Eye (tissue), 1 donor: ENCODE measurements at regions not wholly inside any gene's neighbourhood (a gene's known extent, or its start where the extent isn't known, plus 50 kb on each side); places are given as distances from the start of the nearest gene placed in this dataset.

ENCODE experiments used
- DNase-seq: peaks from one replicate; pipeline ENCODE4 v3.0.0-alpha.2; 2015

- no peak for DNase-seq
Observed at GRCh38 chr9:135198144-135198543, 110.7 kb downstream of the OLFM1 start.

GRCh38 chr9:135198586-135199285, 111.3 kb downstream of the OLFM1 start:
- no peak for DNase-seq

GRCh38 chr9:135199489-135199888, 112.0 kb downstream of the OLFM1 start:
- DNase-seq = no peak

- no peak for DNase-seq
Observed at GRCh38 chr9:135201711-135202110, 114.2 kb downstream of the OLFM1 start.

- DNase-seq = no peak
Observed at GRCh38 chr9:135204177-135204576, 116.7 kb downstream of the OLFM1 start.

DNA sequence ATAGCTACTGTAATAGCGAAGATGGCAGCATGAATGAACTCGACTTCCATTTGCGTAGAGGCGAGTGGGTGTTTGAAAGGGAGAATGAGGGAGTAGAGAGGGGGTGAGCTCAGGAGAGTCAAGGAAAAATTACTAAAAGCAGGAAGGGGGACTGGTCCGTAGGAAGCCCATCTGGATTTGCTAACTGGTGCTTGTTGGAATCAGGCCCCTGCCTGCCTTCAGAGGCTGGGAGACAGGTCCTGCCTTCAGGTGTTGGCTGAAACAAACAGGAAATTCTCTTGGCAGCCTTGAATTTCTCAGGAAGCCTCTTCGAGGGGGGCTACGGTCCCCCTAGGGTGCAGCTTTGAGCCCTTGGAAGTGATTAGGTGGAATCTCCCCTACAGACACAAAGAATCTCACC, 121.7 kb downstream of the OLFM1 start:
- no peak for DNase-seq

DNA sequence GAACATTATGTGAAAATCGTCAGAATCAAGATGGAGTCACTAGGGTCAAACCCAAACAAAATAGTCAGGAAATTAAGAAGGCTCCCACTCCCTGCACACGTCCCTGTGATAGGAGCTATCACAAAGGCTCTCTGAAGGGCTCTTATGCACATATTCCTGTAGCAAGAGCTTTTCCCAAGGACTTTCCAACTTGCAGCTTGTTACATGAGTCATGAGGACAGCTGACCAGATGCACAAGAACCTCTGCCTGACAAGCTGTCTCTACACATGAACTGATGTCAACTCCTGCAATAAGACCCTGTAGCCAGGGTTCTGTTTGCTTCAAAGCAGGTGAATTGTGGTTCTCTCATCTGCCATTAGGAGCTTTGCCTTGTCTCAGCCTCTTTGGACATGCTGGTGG, 122.4 kb downstream of the OLFM1 start:
- DNase-seq = no peak

DNA sequence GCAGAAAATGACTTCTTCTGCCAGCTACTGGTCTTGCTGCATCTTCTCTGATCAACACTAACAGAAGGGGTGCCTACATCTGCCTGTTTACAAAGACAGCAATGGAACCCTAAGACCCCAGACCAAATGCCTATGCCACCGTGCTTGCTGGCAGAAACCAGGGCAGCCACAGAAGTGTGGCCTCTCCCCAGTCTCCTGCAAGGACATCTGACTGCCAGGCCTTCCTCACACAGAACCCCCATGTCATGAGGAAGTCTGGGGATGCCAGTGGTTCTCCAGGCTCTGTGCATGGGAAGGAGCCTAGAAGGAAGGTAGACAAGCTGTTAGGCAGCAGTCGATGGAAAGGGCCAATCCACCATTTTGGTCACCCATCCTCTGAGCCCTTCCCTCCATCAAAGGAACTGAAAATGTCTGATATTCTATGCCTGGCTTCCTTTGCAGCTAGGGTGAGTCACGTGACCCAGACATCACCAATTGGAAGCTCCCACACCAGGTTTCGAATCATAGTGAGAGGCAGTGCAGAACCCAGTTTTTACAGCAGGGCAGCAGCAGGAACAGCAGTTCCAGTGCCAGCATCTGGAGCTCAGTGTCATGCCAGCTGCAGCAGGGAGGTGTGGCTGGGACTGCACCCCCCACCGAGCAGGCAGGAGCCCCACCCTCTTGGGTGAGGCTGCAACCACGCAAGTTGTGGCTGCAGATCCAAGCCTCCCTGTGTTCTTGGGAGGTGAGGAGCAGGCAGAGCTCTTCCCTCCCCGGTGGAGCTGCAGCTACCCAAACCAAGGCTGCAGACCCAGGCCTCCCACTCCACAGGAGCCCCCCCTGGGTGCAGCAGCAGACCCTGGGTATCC, 123.4 kb downstream of the OLFM1 start:
- DNase-seq = no peak

DNA sequence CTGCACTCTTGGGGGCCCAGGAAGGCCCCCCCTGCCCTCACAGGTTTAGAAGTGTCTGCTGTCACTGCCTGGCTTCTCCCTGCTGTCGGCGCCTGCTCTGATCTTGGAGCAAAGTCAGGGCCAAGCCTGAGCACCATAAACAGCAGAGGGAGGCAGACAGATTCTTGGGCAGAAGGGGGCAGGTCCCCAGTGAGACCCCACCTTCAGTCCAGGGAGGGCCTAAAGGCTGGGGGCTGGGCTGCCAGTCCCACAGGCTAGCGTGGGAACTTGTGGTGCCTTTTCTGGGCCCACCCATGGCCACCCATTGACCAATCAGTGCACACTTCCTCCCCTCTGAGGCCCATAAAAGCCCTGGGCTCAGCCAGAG, 124.0 kb downstream of the OLFM1 start:
- DNase-seq = no peak

- no peak for DNase-seq
Observed at GRCh38 chr9:135212961-135213360, 125.5 kb downstream of the OLFM1 start.

DNA sequence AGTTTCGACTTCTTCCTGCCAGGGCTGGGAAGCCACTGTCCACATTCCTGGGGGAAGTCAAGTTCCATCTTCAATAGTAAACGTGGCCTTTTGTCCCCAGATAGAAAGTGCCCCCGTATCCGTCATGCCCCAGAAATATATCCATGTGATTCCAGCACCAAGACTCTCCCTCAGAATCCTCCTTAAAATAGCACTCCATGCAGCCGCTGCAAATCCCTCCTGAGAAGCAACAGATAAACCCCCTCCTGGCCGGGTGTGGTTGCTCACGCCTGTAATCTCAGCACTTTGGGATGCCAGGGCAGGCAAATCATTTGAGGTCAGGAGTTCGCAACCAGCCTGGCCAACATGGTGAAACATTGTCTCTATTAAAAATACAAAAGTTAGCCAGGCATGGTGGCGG, 126.1 kb downstream of the OLFM1 start:
- DNase-seq = no peak

DNA sequence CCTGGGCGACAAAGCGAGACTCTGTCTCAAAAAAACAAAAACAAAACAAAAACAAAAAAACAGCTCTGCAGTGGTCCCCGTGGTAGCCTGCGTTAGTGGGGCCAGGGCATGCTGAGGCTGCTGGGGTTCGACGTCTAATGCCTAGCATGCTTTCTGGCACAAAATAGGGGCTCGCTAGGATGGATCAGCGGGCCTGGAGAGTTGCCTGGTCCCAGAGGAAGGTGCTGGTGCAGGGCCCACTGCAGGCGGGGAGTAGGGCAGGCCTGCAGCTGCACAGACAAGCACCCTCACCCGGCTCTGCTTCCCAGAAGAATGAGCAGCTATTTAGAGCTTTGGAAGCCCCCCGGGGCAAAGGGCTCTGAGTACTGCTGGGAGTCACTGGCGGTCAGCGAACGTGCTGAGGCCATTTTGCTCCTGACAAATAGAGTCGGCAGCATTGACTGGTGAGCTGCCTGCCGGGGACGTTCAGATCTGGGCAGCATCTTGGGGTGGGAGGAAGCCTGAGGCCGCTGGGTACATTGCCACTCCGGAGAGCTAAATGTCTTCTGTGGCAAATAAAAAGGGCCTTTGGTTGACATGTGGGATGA, 126.7 kb downstream of the OLFM1 start:
- DNase-seq = no peak

- no peak for DNase-seq
Observed at GRCh38 chr9:135214706-135215105, 127.2 kb downstream of the OLFM1 start.

DNA sequence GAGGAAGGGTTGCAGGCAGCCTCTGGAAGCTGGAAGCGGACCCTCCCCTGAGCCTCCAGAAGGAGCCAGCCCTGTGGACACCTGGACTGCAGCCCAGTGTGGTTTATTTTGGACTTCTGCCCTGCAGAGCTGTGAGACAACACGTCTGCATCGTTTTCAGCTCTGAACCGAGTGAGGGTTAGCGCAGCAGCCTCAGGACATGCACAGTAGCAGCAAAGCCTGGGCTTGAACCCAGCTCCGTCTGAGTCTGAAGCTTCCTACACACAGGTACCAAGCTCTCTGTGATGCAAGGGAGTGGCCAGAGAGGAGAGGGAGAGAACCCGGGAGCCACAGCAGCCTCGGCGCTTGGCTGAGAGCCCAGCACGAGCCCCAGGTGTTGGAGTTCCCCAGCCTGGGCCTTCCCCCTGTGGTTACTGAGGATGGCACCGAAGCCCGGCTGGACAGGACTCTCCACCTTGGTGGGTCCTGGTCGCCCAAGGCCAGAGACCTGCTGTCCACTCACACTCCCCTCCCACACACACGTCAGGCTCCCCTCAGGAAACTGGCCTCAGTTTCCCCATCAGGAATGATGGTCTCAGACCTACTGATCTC, 128.2 kb downstream of the OLFM1 start:
- peak; percentile 78 for DNase-seq

- no peak for DNase-seq
Observed at GRCh38 chr9:135216236-135216635, 128.8 kb downstream of the OLFM1 start.

DNA sequence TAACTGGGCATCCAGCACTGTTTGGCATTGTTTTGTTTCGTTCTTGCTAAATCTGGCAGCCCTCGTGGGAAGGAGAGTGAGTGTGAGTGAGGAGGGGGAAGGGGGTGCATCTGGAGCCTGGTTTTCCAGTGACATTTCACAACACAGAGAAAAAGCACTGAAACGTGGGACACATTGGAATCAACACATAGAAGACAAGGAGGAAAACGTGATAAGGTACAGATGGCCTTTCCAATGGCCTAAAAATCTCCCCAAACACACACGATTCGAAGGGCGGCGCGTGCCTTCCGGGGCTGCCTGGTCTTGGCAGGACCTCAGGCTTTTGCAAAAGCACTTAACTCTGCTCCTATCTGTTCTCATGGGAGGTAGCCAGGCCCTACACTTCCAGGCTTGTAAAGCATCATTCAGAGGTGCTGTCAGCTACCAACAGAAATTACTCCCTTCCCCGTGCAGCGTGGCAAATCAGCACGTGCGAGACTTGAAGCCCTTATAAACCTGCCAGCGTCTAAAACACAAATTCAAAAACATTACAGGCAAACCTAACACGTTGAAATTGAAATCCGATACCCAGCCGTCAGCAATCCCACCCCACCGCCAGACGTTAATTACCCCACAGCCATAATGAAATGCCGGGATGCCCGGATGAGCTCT, 129.4 kb downstream of the OLFM1 start:
- peak; percentile 45 for DNase-seq

- no peak for DNase-seq
Observed at GRCh38 chr9:135217836-135218235, 130.4 kb downstream of the OLFM1 start.

DNA sequence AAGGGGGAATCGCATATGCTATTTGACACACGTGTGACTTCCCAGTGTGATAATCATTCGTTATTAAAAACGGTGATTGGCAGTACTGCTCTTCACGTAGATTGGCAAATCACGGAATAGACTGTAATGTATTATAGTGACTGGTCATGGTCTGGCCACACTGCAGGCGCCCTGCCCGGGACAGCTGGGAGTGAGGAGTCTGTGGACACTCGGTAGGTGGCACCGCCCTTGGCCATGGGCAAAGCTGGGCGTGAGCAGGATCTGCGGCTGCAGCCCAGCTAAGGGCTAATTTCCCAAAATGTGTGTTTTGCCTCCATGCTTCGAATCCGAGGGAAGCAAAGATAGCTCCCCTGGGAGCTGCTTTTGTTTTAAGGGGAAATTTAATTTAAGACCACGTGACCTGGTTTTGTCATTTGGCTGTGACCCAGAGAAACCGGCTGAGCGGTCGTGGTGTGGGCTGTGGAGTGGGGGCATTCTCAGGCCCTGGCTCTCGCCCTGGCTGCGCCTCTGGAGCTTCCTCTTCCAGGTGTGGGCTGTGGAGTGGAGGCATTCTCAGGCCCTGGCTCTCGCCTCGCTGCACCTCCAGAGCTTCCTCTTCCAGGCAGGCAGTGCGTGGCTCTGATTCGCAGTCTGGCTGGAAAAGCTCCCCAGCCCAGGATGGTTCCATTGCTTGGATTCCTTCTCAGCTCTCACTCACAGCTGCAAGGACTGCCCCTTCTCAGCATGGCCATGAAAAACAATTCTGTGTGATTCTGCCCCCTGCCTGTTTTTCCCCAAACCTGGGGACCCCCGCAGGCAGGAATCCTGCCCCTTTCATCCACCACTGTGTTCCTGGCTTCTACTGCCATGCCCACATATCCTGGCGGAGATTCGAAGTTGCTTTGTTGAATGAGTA, 131.1 kb downstream of the OLFM1 start:
- peak; percentile 48 for DNase-seq

- DNase-seq = no peak
Observed at GRCh38 chr9:135219676-135220600, 132.5 kb downstream of the OLFM1 start.

DNA sequence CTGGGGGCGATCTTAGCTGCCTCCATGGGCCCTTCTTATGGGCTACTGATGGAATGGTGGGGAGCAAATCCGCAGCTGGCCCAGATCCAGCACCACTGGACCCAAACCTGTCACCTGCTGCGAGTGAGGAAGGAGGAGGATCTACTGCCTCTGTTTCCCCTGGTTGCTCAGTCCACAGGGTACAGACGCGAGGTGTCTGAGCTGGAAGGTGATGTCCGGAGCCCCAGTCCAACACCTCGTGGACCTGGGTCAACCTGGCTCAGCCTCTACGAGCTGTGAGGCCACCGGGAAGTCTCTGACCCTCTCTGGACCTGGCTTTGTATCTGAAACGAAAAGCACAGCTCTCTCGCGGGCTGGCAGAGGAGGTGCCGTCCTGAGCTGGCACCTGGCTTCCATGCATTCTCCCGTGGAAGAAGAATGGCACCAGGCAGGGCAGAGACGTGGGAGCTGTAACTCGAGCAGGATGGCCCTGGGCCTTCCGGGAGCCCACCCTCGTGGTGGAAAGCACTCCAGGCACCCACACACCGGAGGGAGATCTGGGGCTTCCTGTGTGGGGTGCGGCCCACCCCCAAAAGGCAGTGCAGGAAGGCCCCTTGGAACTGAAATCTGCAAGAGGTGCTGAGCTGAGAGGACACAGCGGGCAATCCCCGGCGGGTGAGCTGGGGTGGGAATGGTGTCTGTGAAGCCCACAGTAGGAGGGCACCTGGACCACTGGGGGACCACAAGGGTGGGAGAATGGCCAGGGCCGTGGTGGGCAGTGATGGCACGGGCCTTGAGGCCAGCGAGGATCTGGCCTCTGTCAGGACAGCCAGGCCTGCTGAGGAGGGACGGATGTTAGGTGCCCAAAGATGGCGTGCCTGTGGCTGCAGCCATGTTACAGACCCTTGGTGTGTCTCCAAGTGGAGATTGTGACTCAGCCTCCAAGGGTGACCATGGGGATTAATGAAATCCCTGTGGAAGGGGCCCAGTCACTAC, 133.4 kb downstream of the OLFM1 start:
- DNase-seq = no peak
